OCI-LY7 (cell line): ENCODE measurements at regions not wholly inside any gene's neighbourhood (a gene's known extent, or its start where the extent isn't known, plus 50 kb on each side); places are given as distances from the start of the nearest gene placed in this dataset.
A peak's percentile ranks its signal among the peaks of the same experiment; 100 is the strongest.

Experiments used
- BruUV-seq: library from RNA; stranded (reverse); fragments of 400-500 nt; replicated peaks from 2 replicates; lab custom pipeline; 2021; lab: Mats Ljungman, UMichigan
- CTCF ChIA-PET: fragments of 300-600 bp; sonication (Branson Sonifier 250); formaldehyde crosslinking; loops from one replicate; lab custom pipeline; 2022; ENCODE audit warnings: antibody characterized with exemption; ENCODE audit not compliant: unreplicated experiment; lab: Charles Lee
- POLR2A ChIA-PET: fragments of 300-600 bp; sonication (Branson Sonifier 250); formaldehyde crosslinking; loops from one replicate; lab custom pipeline; 2022; ENCODE audit warnings: antibody characterized with exemption; lab: Charles Lee
- DNase-seq: peaks from one replicate; pipeline ENCODE4 v3.0.0-alpha.2; 2015; ENCODE audit warnings: low spot score
- H2AFZ ChIP-seq: fragments of 200-600 bp; sonication (generic), shearing (Covaris generic); 2 replicates; pipeline ENCODE4 v1.6.1; 2014; ENCODE audit warnings: mild to moderate bottlenecking, antibody characterized with exemption, low read length, moderate library complexity
- H3K27ac ChIP-seq: fragments of 200-600 bp; sonication (generic); 2 replicates; pipeline ENCODE4 v1.5.1; 2014; ENCODE audit warnings: mixed run types, low read depth, mild to moderate bottlenecking, moderate library complexity, low read length, inconsistent platforms; ENCODE audit not compliant: poor library complexity, severe bottlenecking
- H3K36me3 ChIP-seq: fragments of 200-600 bp; sonication (generic); 2 replicates; pipeline ENCODE4 v1.6.1; 2014; ENCODE audit warnings: mild to moderate bottlenecking, antibody characterized with exemption, low read length, moderate library complexity, mixed read lengths; ENCODE audit not compliant: insufficient read depth
- H3K4me1 ChIP-seq: fragments of 200-600 bp; sonication (generic); 2 replicates; pipeline ENCODE4 v1.5.1; 2014; ENCODE audit warnings: mild to moderate bottlenecking, low read length; ENCODE audit not compliant: insufficient read depth, poor library complexity, severe bottlenecking
- H3K4me2 ChIP-seq: fragments of 200-600 bp; sonication (generic); 2 replicates; pipeline ENCODE4 v1.6.1; 2014; ENCODE audit warnings: mild to moderate bottlenecking, low read length
- H3K4me3 ChIP-seq: fragments of 200-600 bp; sonication (generic); 2 replicates; pipeline ENCODE4 v1.5.1; 2014; ENCODE audit warnings: mild to moderate bottlenecking, low read depth, low read length; ENCODE audit not compliant: poor library complexity, severe bottlenecking
- H3K79me2 ChIP-seq: fragments of 200-600 bp; sonication (generic); 2 replicates; pipeline ENCODE4 v1.6.1; 2016; ENCODE audit warnings: low read depth, mild to moderate bottlenecking, low read length, moderate library complexity, mixed read lengths; ENCODE audit not compliant: insufficient read depth
- H3K9me2 ChIP-seq: fragments of 200-600 bp; sonication (generic); 2 replicates; pipeline ENCODE4 v1.6.1; 2016; ENCODE audit warnings: mild to moderate bottlenecking, low read length, mixed read lengths; ENCODE audit not compliant: insufficient read depth
- H3K9me3 ChIP-seq: fragments of 200-600 bp; sonication (generic); 2 replicates; pipeline ENCODE4 v1.6.1; 2014; ENCODE audit warnings: mild to moderate bottlenecking, mixed run types, low read length, mixed read lengths
- H4K20me1 ChIP-seq: fragments of 200-600 bp; sonication (generic); 2 replicates; pipeline ENCODE4 v1.6.1; 2014; ENCODE audit warnings: mild to moderate bottlenecking, antibody characterized with exemption, low read length, moderate library complexity, mixed read lengths; ENCODE audit not compliant: insufficient read depth
- CTCF ChIP-seq: fragments of 200-600 bp; sonication (generic); conservative IDR thresholded peaks from 2 replicates; pipeline ENCODE4 v1.5.1; 2014; ENCODE audit warnings: mild to moderate bottlenecking, antibody characterized with exemption, low read length, moderate library complexity, mixed read lengths
- EZH2phosphoT487 ChIP-seq: fragments of 200-600 bp; sonication (generic); IDR thresholded peaks from 2 replicates; pipeline ENCODE4 v1.6.1; 2018; ENCODE audit warnings: low read depth, borderline replicate concordance, mild to moderate bottlenecking, mixed run types, antibody characterized with exemption, low read length, moderate library complexity, mixed read lengths
- intact Hi-C: fragments of 100-400 bp; cut with micrococcal nuclease; formaldehyde crosslinking; loops from one replicate; pipeline ENCODE4 v1.10.0; 2022; ENCODE audit not compliant: unreplicated experiment

- ChIA-PET CTCF (no interaction called here), POLR2A (no interaction called here)
- no peaks in the 10 kb centered on the region for H3K9me2 ChIP-seq
- no peak overlapping the region for H3K27ac ChIP-seq
- no peak for TF ChIP-seq EZH2phosphoT487
- TF ChIP-seq CTCF = peak; percentile 96
- peaks cover 44% of the 10 kb centered on the region for H3K4me1 ChIP-seq
- no peak overlapping the region for H2AFZ ChIP-seq
- peak; percentile 61 for DNase-seq
- H4K20me1 ChIP-seq = no peaks in the 10 kb centered on the region
- H3K4me2 ChIP-seq = peak overlapping the region; percentile 75
- H3K4me3 ChIP-seq = no peak overlapping the region
- H3K9me3 ChIP-seq = no peaks in the 10 kb centered on the region
- intact Hi-C loops = loop anchor here (1.0 to 5.0 kb wide), 3 partner anchors 28 to 81 kb away; no protein-coding TSS in a partner anchor
- no peaks in the 10 kb centered on the region for H3K36me3 ChIP-seq
- no peaks in the 10 kb centered on the region for H3K79me2 ChIP-seq
- no TSS peak for BruUV-seq
Observed at GRCh38 chr22:22748297-22748743, 103.9 kb downstream of the GGTLC2 start.

GRCh38 chr22:22748756-22749155 is 104.3 kb downstream of the GGTLC2 start:
- Histone ChIP-seq H3K79me2 (no peaks in the 10 kb centered on the region), H3K4me1 (peaks cover 48% of the 10 kb centered on the region), H3K36me3 (no peaks in the 10 kb centered on the region), H4K20me1 (no peaks in the 10 kb centered on the region), H3K9me3 (no peaks in the 10 kb centered on the region), H2AFZ (no peak overlapping the region), H3K4me2 (no peak overlapping the region), H3K4me3 (no peak overlapping the region), H3K9me2 (no peaks in the 10 kb centered on the region), H3K27ac (no peak overlapping the region)
- TF ChIP-seq CTCF (no peak), EZH2phosphoT487 (no peak)
- CTCF ChIA-PET = no interaction called here
- POLR2A ChIA-PET = no interaction called here
- intact Hi-C loops = loop anchor here (1.0 to 5.0 kb wide), 3 partner anchors 28 to 81 kb away; no protein-coding TSS in a partner anchor
- DNase-seq = no peak
- BruUV-seq = no TSS peak

GRCh38 chr22:22749167-22749758 is 104.8 kb downstream of the GGTLC2 start:
- Histone ChIP-seq H3K4me2 (no peak overlapping the region), H2AFZ (no peak overlapping the region), H4K20me1 (no peaks in the 10 kb centered on the region), H3K36me3 (no peaks in the 10 kb centered on the region), H3K9me2 (no peaks in the 10 kb centered on the region), H3K27ac (no peak overlapping the region), H3K4me1 (peaks cover 51% of the 10 kb centered on the region), H3K79me2 (no peaks in the 10 kb centered on the region), H3K9me3 (no peaks in the 10 kb centered on the region), H3K4me3 (no peak overlapping the region)
- POLR2A ChIA-PET = no interaction called here
- no TSS peak for BruUV-seq
- no peak for DNase-seq
- no peak for TF ChIP-seq CTCF
- CTCF ChIA-PET = no interaction called here
- intact Hi-C loops = loop anchor here (5.0 kb wide), 2 partner anchors 37 to 82 kb away; no protein-coding TSS in a partner anchor
